NCI-H446 (cell line): ENCODE measurements at regions not wholly inside any gene's neighbourhood (a gene's known extent, or its start where the extent isn't known, plus 50 kb on each side); places are given as distances from the start of the nearest gene placed in this dataset.

Experiments
- DNase-seq, 2 experiments: peaks; one replicate each; lab custom pipeline; 2025; lab: John Stamatoyannopoulos, UW

DNA sequence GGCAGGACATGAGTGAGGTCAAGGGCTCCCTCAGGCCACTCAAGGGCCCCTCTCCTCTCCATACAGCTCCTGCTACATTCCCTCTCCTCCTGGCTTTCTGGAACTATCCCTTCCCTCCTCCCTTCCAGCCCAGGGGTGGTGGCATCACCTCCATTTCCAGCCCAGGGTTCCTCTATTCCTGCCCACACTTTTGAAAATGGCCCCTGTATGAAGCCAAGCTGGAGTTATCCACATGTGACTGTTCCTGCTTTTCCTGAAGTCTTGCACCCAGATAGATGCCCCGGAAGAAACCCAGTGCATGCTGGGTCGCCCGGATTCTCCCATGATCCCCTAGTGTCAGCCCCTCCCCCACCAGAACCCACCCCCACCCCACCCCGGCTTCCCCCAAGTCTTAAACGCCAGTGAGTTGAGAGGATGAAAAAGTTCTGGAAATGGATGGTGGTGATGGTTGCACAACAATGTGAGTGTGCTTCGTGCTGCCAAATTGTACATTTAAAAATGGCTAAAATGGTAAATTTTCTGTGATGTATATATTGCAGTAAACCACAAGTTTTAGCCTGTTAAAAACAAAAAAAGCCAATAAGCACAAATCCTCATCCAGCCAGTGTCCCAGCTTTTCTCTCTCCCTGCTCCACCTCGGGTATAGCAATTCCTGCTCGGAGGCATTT is 136.9 kb downstream of the SCARB1 start:
- DNase-seq, result no peak

DNA sequence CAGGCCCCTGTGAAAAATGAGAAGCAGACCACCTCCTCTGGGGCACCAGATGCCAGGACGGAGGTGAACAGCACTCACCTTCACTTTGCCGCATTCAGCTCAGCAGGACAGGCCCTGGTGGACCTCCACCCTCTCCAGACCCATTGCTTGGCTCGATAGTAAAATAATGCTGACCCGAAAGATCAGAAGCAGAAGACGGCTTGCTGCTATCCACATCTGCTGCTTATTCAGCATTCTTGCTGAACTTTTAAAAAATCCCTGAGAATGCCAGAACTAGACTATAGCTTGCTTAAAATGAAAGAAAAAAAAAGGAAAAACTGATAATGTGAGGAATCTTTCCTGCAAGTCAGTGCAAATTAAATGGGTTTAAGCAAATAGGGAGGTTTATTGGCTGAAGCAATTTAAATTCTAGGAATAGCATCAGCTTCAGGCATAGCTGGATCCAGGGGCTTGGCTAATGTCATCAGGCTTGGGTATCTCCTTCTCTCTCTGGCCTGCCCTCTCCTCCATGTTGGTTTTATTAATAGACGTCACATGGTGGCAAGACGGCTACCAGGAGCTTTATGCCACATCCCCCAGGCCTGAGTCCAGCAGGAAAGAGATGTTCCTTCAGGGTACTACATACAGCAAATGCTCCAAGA is 137.9 kb downstream of the SCARB1 start:
- DNase-seq, result no peak

DNA sequence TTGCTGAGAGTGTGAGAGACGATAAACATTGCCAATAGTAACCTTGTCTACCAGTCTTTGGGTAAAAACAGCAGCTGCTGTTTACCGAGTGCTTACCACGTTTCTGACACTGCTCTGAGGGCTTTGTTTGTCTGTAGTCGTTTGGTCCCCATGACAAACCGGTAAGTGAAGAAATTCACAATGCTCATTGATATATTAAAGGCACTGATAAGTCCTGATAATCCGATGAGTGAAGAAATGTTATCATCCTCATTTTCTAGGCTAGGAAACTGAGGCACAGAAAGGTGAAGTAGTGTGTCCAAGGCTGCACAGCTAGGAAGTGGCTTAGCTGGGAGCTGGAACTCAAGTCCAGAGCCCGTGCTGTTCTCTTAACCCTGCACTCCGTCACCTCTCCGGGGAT is 138.6 kb downstream of the SCARB1 start:
- no peak for DNase-seq

DNA sequence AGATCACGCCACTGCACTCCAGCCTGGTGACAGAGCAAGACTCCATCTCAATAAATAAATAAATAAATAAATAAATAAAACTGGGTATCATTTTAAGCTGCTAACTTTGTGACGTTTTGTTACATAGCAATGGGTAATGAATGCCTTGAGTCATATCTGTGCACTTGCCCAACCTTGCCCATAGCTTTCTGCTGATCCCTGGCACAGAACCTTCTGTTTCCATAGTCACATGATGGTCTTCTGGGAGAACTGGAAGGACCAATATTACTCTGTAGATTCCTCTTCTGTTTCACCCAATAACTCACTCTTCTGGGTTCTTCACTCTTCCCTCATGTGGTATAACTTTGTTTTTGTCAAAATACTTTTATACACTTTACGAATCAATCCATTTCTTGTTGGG is 140.8 kb downstream of the SCARB1 start:
- no peak for DNase-seq

DNA sequence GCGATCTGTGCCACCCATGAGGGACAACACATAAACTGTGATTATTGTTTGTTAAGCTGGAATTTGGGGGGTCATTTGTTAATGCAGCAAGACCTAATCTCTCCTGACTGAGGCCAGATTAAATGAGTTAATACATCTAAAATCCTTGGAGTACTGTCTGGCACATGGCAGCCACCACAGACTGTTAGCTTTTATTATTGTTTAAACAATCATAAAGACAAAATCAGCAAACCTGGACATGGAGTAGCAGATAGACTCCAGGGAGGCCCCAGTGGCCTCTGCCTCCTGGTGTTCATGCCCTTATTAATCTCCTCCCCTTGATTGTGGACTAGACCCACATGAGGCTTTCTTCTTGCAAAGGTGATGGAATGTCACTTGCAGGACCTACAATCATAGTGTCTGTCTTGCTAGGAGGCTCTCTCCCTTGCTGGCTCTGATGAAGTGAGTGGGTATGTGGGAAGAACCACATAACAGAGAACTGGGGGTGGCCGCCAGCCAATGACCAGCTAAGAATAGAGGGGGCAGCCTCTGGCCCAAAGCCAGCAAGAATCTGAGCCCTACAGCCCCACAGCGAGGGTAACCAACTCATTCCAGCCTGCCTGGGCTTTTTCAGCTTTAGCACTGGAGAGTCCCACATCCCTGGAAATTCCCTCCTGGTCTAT is 142.0 kb downstream of the SCARB1 start:
- no peak for DNase-seq

DNA sequence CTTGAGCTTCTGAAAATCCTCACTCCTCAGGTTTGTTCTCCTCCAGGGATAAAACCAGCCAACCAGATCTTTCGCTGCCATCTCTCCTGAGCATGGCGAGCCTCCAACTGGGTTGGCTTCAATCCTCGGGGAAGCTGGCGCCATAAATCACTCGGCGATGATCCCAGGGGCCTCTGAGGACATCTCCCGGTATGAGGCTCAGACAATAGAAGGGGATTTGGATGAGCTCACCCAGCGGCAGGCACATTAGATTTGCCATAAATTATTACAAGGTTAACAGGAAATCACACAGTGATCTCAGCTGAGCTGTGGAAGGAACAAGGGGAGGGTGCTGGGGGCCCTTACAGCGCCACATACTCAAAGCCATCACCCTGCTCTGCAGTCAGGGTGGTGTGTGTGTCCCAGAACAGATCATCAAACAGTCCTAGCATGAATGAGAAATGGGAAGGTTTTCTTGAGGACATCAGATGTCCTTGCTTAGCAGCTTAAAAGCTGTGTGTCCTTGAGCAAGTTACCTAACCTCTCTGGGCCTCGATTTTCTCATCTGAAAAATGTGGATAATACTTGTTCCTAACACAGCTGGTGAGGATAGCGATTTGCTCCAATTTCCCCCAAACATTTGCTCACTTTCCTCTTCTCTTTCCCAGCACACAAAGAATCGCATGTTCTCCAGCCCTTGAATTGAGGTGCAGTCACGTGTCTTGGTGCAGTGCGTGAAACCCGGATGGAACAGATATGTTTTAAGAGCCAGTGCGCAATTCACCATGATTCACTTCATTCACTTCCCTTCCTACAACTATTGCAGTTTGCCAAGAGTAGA is 142.8 kb downstream of the SCARB1 start:
- peak; percentile 93 to 97 for DNase-seq

DNA sequence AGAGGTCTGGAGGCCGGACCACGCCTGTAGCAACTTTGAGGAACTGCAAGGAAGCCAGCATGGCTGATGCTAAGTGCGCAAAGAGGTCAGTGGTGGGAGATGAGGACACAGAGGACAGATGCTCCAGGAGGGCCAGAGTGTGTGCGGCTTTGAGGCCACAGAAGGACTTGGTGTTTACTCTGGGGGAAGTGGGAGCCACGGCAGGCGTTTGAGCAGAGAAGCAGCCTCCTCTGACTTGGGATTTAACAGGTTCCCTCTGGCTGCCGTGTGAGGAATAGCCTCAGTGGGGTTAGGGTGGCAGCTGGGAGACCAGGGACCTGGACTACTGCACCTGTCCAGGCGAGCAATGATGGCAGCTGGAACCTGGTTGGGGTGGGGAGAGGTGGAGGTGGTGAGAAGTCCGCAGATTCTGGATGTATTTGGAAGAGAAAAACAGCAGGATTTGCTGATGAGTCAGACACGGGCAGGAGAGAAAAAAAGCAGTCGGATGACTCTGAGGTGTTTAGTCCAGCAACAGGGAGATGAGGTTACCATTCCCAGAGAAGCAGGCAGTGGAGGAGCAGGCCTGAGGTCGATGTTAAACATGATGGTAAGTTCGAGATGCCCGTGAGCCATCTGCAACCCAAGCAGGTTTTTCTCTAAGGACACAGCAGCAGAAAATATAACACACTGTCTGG is 143.5 kb downstream of the SCARB1 start:
- no peak for DNase-seq

DNA sequence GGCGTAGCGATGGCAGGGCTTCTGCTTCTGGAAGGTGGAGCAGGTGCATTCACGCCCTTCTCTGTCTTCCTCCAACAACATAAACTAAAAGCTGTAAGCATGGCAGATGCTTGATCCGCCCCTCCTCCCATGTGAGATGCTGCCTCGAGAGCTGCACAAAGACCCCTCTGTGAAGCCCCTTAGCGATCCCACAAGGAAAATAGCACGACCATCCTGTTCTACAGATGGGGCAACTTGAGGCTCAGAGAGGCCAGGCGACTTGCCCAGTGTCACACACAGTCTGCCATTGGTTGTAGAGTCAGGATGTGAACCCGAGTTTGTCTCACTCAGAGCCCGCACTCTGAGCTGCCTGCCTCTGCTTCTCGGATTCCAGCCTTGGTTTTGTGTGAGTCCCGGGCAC is 144.4 kb downstream of the SCARB1 start:
- DNase-seq, result no peak

DNA sequence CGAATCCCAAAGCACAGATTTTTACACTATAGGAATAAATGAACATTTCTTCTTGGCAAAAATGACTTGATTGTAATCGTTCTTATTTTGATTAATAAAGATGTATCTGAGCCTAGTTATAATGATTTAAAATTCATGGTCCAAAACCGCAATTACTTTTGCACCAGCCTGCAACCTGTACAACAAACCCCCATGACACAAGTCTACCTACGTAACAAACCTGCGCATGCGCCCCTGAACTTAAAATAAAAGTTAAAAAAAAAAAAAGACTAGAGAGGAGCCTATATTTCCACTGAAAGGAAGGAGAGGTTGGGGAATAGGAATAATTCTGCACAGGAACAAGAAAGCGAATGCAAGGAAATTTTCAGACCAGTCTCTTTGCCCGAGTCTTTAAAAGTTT is 145.2 kb downstream of the SCARB1 start:
- DNase-seq, result no peak

DNA sequence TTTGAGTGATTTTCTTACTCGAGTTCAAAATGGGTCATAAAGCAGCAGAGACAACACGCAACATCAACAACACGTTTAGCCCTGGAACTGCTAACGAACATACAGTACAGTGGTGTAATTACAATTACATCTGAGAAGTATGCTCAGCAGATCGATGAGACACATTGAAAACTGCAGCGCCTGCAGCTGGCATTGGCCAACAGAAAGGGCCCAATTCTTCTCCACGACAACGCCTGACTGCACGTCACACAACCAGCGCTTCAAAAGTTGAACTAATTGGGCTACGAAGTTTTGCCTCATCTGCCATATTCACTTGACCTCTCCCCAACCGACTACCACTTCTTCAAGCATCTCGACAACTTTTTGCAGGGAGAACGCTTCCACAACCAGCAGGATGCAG is 145.6 kb downstream of the SCARB1 start:
- DNase-seq, result no peak

DNA sequence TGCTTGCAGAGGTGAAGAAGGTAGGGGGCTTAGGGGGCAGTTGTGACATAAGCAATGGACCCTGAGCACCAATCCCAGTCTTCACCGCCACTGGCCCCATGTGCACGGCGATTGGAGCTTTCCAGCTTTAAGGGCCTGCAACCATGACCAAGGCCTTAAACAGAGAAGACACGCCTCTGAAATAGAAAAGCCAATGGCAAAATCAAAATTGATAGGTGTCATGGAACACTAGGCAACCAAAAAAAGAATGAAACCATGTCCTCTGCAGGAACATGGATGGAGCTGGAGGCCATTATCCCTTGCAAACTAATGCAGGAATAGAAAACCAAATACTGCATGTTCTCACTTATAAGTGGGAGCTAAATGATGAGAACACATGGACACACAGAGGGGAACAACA is 146.3 kb downstream of the SCARB1 start:
- no peak for DNase-seq

DNA sequence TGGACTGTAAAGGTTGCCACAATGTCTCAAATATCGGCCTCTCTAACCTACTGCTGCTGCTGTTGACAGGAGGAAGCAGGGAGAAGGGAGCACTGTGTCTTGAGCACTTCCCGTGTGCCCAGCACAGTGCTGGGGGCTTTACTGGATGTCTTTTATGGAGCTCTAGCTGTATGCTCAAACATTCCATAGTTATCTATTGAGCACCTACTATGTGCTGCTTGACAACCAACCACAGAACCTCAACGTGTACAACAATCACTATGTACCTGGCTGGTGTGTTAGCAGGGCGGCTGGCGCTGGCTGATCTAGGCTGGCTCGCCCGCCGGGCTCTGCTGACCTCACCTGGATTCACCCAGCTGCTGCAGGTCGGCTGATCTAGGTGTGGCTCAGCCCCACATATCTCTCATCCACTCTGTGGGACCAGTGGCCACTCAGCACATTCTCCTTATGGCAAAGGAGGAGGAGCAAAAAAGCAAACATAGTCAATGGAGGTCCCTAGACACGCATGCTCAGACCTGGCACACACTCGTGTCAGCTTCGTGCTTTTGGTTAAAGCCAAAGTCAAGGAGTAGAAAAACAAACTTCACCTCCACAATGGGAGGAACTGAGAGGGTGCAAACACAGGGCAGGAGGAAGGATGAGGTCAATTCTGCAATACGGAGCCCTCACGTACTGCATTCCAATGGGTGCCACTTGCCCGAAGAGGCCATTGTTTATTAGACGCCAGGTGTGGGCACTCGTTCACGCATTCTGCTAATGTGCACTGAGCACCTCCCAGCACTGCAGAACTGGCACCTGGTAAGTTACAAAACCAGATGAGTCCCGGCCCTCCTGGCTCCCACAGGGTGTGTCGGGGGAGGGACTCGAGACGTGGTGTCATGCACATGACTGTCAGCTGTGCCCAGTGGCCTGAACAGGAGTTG is 147.2 kb downstream of the SCARB1 start:
- no peak for DNase-seq

DNA sequence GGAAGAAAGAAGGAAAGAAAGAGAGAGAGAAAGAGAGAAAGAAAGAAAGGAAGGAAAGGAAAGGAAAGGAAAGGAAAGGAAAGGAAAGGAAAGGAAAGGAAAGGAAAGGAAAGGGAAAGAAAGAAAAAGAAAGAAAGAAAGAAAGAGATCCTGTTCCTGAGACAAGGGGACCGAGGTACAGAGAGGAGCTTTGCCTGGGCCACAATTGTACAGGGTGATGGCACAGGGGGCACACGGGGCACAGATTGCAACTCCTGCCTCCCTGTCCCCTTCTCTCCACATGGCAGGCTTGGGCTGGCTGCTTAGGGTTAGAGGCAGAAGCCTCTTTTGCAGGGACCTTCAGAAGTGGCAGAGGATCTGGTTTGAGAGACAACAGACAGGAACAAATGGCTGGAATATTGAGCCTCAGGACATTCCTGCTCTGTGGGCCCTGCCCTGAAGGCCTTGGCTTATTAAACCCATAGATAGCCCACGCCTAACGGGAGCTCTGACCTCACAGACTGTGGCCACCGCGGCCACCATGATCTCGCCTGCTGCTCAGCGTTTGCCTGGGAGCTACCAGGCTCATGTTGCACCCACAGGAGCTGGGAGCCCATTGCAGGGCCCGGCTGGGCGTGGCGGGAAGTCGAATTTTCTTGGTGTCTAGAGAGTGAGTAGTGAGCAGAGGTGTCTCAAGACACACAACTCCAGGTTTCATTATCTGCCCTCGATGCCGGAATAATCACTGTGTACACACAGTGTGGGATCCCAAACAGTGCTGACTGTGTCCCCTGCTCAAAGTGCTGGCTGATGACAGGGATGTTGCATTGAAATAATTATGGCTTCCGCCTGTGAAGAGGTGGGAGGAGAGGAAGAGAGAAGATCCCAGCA is 147.9 kb upstream of the NCOR2 start:
- no peak for DNase-seq

DNA sequence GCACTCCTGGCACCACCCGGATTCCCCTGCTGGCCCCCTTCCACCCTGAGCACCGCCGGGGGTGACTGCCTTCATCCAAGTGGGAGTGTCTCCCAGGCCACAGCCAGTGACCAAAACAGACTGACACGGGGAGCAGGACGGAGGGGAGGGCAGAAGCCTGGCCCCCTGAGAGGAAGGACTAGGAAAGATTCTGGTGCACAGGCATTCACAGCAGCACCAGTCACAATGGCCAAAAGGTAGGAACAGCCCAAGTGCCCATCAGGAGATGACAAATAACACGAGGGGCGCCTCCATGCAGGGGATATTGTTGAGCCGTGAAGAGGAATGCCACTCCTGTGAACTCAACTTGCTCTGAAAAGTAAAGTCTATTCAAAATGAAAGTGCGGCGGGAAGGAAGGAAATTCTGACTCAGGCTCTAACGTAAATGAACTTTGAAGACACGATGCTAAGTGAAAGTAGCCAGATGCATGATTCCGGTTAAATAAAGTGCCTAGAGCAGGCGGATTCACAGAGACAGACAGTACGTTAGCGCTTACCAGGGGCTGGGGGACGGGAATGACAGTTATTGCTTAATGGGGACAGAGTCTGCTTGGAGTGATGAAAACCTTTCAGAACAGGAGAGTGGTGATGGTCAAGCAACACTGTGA is 146.1 kb upstream of the NCOR2 start:
- no peak for DNase-seq

DNA sequence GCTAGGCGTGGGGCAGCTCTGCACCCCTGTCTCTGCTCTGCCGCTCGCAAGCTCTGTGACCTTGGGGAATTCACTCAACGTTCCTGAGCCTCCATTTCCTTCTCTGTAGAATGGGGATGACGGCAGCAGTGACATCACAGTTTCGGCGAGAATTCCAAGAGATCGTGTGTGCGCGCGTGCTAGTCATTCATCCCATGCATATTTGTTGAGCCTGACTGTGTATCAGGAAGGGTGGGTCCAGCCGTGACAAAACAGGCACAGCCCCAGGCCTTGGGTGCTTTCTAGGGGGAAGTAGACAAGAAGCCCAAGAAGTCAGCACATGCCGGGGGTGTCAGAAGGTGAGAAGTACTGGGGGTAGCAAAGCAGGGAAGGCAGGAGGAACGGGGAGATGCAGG is 145.6 kb upstream of the NCOR2 start:
- DNase-seq, result no peak

DNA sequence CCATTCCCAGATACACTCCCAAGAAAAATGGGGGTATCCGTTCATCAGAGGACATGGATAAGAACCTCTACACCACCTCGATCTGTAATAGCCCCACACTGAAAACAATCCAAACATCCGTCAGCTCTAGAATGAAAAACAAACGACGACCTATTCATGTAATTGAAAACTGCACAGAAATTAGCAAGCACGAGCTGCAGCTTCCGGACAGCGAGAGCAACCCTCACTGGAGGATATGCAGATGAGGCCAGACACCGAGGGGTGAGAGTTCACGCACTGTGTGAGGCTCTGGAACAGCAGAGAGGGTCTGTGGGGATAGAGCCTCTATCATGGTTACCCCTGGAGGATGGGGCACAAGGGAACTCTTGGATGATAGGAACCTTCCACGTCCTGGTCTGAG is 143.9 kb upstream of the NCOR2 start:
- DNase-seq, result no peak

DNA sequence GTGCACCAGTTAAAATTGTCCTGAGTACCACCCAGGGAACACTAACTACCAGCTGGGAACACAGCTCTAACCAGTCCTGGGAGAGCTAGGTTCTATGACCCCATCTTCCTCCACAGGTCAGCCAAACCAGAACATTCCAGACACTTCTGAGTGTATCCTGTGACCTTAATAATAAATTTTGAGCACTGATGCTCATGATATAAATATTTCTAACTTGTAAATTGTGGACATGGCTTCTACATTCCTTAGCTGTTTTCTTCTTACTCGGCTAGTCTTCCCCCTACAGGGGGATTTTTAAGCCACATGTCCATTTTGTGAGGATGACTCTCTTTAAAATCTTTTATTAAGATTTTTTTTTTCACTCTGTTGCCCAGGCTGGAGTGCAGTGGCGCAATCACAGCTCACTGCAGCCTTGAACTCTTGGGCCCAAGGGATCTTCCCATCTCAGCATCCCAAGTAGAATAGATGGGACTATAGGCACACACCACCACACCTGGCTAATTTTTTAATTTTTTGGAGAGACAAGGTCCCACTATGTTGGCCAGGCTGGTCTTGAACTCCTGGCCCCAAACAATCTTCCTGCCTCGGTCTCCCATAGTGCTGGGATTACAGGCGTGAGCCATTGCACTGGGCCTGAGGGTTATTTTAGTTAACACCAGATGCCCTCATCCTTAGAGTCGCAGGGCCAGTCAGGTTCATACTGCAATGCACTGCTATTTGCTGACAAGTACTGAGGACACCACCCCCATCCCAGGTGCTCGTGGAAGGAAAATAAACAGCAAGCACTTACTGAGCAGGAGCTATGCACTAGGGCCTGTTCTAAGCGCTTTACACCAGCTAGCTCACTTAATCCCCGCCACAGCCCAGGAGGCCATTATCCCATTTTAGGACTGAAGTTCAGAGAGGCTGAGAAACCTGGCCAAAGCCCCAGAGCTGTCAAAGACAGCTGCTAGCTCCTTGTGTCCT is 142.6 kb upstream of the NCOR2 start:
- no peak for DNase-seq

DNA sequence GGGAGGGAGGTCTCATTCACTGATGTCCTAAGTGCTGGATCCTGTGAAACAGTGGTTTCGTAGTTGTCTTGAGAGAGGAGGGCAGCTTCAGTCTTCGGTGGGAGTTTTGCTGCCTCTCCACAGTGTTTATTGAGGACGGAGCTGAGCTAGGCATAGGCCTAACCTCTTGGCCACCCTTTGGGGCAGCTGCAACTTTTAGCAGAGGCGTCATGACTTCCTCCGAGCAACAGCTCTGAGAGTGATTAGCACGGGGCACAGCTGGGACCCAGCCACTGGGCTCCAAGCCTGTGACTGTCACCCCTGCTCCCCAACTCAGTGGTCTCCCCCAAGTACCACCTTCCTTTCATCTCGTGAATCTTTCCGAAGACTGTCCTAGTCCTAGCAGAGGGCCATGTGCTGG is 139.9 kb upstream of the NCOR2 start:
- DNase-seq, result no peak
